ENCODE measurements at regions not wholly inside any gene's neighbourhood (a gene's known extent, or its start where the extent isn't known, plus 50 kb on each side); places are given as distances from the start of the nearest gene placed in this dataset.

DNA sequence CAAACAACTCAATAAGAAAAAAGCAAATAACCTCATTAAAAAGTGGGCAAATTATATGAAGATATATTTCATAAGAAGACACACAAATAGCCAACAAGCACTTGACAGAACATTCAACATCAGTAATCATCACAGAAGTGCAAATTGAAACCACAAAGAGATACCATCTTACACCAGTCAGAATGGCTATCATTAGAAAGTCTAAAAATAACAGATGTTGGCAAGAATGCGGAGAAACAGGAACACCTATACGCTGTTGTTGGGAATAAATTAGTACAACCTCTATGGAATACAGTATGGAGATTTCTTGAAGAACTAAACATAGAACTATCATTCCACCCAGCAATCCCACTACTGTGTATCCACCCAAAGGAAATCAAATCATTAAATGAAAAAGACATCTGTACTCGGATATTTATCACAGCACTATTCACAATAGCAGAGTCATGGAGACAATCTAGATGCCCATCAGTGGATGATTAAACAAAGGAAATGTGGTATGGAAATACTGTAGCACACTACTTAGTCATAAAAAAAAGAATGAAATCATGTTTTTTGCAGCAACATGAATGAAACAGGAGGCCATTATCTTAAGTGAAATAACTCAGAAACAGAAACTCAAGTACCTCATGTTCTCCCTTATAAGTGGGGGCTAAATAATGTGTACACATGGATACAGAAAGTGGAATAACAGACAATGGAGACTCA, 106.8 kb upstream of the FST start:
- H3K36me3 ChIP-seq, result no peaks in the 10 kb centered on the region
- peaks cover 3% of the 10 kb centered on the region for H3K4me1 ChIP-seq
- TF ChIP-seq, protein P1, sequence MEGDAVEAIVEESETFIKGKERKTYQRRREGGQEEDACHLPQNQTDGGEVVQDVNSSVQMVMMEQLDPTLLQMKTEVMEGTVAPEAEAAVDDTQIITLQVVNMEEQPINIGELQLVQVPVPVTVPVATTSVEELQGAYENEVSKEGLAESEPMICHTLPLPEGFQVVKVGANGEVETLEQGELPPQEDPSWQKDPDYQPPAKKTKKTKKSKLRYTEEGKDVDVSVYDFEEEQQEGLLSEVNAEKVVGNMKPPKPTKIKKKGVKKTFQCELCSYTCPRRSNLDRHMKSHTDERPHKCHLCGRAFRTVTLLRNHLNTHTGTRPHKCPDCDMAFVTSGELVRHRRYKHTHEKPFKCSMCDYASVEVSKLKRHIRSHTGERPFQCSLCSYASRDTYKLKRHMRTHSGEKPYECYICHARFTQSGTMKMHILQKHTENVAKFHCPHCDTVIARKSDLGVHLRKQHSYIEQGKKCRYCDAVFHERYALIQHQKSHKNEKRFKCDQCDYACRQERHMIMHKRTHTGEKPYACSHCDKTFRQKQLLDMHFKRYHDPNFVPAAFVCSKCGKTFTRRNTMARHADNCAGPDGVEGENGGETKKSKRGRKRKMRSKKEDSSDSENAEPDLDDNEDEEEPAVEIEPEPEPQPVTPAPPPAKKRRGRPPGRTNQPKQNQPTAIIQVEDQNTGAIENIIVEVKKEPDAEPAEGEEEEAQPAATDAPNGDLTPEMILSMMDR (IDR thresholded peaks at IDR 0.05), result no peak
- H3K27ac ChIP-seq, result no peak overlapping the region
- ATAC-seq, result no peak
- intact Hi-C loops (cut with DNase I), result no loop called here
- no peaks in the 10 kb centered on the region for H3K9me3 ChIP-seq
- DNase-seq, result no peak
- H3K4me3 ChIP-seq, result no peak overlapping the region
- no peaks in the 10 kb centered on the region for H3K27me3 ChIP-seq

DNA sequence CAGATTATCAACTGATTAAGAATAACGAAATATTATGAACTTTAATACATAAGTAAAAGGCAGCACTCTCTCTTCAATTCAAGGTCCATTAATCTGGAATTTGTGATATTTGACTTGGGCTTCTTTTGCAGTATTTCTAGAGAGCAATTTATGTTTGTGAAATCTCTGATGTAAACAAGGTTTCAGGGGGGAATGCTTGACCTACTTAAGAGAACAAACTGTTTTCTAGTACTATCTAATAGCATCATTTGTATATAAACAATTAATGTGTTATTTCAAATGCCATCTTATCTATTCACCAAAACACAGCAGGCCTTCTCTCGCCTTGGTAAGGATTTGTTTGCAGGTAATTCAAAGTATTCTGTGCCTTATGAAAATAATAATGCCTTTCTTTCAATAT, 103.6 kb upstream of the FST start:
- no peak for DNase-seq
- no peak overlapping the region for H3K27ac ChIP-seq

DNA sequence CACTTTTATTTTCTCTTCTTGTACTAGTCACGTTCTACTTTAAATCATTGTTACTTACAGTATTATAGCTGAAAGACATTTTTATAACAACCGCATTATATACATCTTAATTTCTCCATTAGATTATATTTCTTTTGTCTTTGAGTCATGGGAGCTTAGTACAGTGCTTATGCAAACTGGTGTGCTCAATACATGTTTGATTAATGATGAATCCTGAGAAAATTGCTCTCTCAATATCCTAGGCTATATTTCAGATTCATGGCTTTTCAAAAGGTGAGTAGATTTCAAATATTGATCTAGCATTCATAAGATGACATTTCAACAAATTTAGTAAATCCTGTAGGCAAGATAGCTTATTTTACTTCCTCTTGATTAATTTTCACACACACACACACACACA, 102.2 kb upstream of the FST start:
- no peaks in the 10 kb centered on the region for H3K9me3 ChIP-seq
- intact Hi-C loops (cut with DNase I), result no loop called here
- DNase-seq (no peak), ATAC-seq (no peak)
- no peaks in the 10 kb centered on the region for H3K27me3 ChIP-seq
- H3K27ac ChIP-seq, result no peak overlapping the region
- TF ChIP-seq, protein P1 (IDR thresholded peaks at IDR 0.05), result no peak
- no peak overlapping the region for H3K4me3 ChIP-seq
- H3K4me1 ChIP-seq, result peaks cover 3% of the 10 kb centered on the region
- H3K36me3 ChIP-seq, result no peaks in the 10 kb centered on the region

More for the DNA sequence above, 103.6 kb upstream of the FST start:
- H3K9me3 ChIP-seq, result no peaks in the 10 kb centered on the region
- H3K27me3 ChIP-seq, result no peaks in the 10 kb centered on the region
- H3K4me1 ChIP-seq, result peaks cover 3% of the 10 kb centered on the region
- no peak overlapping the region for H3K4me3 ChIP-seq
- intact Hi-C loops (cut with DNase I), result no loop called here
- H3K36me3 ChIP-seq, result no peaks in the 10 kb centered on the region
- ATAC-seq, result no peak
- TF ChIP-seq, protein P1 (IDR thresholded peaks at IDR 0.05), result no peak

DNA sequence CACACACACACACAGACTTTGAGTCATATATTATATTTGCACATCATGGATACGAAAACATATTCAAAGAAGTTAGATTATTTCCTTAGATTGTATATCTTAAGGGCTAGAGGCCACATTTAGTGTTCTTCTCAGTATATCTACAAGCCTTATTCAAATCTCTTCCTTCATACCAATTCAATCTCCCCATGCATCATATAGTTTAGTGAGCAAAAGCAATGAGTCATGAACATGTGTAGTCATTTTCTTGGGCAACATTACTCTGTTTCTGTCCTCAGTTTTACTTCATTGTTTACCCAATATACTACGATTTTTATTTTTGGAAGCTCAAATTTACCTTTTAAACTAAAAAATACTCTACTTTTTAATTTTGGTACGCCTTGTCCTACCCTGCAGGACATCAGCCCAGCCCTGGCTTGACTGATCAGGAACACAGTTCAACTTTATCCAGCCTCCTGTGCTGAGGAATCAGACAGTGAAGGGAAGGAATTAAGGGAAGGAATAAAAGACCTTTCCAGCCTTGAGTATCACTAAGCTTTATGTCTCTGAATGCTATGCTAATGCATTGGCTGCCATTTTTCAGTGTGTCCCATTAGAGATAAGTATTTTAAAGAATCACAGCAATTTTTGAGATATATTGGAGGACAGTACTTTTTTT, 101.7 kb upstream of the FST start:
- Histone ChIP-seq H3K27ac (no peak overlapping the region), H3K36me3 (no peaks in the 10 kb centered on the region), H3K4me1 (peaks cover 3% of the 10 kb centered on the region), H3K4me3 (no peak overlapping the region), H3K27me3 (no peaks in the 10 kb centered on the region), H3K9me3 (no peaks in the 10 kb centered on the region)
- ATAC-seq (no peak), DNase-seq (no peak)
- intact Hi-C loops (cut with DNase I), result no loop called here
- TF ChIP-seq, protein P1 (IDR thresholded peaks at IDR 0.05), result no peak

DNA sequence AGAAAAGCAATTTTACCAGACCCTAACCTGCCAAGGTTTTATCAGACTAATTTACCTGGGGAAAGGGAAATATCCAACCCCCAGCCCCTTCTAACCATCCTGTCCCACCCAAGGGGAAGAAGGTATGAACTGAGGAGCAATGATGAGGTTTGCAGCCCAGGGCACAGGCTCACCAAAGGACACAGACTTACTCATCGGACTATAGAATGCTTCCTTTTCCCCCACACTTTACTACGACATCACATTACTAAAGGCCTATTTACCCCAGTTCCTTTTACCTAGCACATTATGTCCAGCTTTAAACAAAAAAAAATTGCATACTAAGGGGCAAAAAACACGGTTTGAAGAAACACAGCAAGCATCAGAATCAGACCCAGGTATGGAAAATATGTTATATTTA, 94.1 kb upstream of the FST start:
- H3K9me3 ChIP-seq, result peaks cover 13% of the 10 kb centered on the region
- ATAC-seq, result no peak
- TF ChIP-seq, protein P1 (IDR thresholded peaks at IDR 0.05), result no peak

More for the DNA sequence above, 94.1 kb upstream of the FST start:
- intact Hi-C loops (cut with DNase I), result no loop called here
- Histone ChIP-seq H3K36me3 (no peaks in the 10 kb centered on the region), H3K4me1 (no peaks in the 10 kb centered on the region), H3K4me3 (no peak overlapping the region), H3K27ac (no peak overlapping the region), H3K27me3 (no peaks in the 10 kb centered on the region)
- DNase-seq, result no peak
